ENCODE measurements at regions not wholly inside any gene's neighbourhood (a gene's known extent, or its start where the extent isn't known, plus 50 kb on each side); places are given as distances from the start of the nearest gene placed in this dataset.

DNA sequence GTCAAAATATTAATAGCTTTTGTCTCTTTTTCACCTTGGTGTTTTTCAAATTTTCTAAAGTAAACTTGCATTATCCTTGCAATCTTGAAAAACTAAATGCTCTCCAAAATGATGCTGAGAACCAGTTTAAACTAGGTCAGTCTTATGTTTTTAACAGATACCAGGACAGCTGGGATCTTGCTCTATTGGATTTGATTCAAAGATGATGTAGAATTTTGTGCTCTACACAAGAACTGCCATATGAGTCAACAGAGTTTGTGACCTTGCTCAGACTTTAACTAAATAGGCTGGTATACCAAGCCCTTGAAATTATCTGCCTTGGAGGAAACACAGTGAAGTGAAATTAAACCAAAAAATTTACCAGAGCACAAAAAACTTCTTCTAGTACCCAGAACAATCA, 991.1 kb downstream of the STPG2 start:
- TF ChIP-seq RAD21 (IDR thresholded peaks at IDR 0.05; ENCODE audit: low read length) (no peak), POLR2A (IDR thresholded peaks at IDR 0.05; ENCODE audit: low read depth, low read length) (no peak), CTCF (conservative IDR thresholded peaks at IDR 0.05; ENCODE audit: low read depth, low read length) (no peak), CEBPB (IDR thresholded peaks at IDR 0.05; ENCODE audit: low read depth, low read length) (no peak), NFE2L2 (IDR thresholded peaks at IDR 0.05; ENCODE audit: low read depth, low read length) (no peak), MAFK (IDR thresholded peaks at IDR 0.05; ENCODE audit: low read depth, low read length) (no peak), RCOR1 (IDR thresholded peaks at IDR 0.05; ENCODE audit: insufficient replicate concordance, low read length) (no peak), SMC3 (IDR thresholded peaks at IDR 0.05; ENCODE audit: low read depth, low read length) (no peak), MAZ (IDR thresholded peaks at IDR 0.05; ENCODE audit: borderline replicate concordance, low read depth, low read length) (no peak), BHLHE40 (IDR thresholded peaks at IDR 0.05; ENCODE audit: low read depth, low read length) (no peak), RFX5 (IDR thresholded peaks at IDR 0.05; ENCODE audit: low read depth, low read length) (no peak)
- TF ChIP-seq, protein P1, sequence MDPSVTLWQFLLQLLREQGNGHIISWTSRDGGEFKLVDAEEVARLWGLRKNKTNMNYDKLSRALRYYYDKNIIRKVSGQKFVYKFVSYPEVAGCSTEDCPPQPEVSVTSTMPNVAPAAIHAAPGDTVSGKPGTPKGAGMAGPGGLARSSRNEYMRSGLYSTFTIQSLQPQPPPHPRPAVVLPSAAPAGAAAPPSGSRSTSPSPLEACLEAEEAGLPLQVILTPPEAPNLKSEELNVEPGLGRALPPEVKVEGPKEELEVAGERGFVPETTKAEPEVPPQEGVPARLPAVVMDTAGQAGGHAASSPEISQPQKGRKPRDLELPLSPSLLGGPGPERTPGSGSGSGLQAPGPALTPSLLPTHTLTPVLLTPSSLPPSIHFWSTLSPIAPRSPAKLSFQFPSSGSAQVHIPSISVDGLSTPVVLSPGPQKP (IDR thresholded peaks at IDR 0.05; ENCODE audit: borderline replicate concordance, low read depth, low read length) = no peak
